RWPE1 (cell line): ENCODE measurements at regions not wholly inside any gene's neighbourhood (a gene's known extent, or its start where the extent isn't known, plus 50 kb on each side); places are given as distances from the start of the nearest gene placed in this dataset.

Source experiments
- CTCF ChIA-PET: fragments of 350-600 bp; sonication (Branson Sonifier 250); formaldehyde crosslinking; extraction: SDS; loops from one replicate; lab custom pipeline; 2021; lab: Yijun Ruan, JAX
- POLR2A ChIA-PET: fragments of 400-600 bp; formaldehyde crosslinking; extraction: SDS; loops from one replicate; lab custom pipeline; 2020; ENCODE audit warnings: antibody characterized with exemption; ENCODE audit not compliant: low non-redundant PET; lab: Yijun Ruan, JAX
- DNase-seq: peaks from one replicate; pipeline ENCODE4 v3.0.0; 2012; ENCODE audit warnings: low spot score
- H3K27ac ChIP-seq: fragments of 450-650 bp; 2 replicates; pipeline ENCODE4 v1.5.1; 2017
- TF ChIP-seq, protein P1 (sequence below): fragments of 450-650 bp; conservative IDR thresholded peaks from 2 replicates; pipeline ENCODE4 v1.5.1; 2017; ENCODE audit warnings: low read depth, mild to moderate bottlenecking

DNA sequence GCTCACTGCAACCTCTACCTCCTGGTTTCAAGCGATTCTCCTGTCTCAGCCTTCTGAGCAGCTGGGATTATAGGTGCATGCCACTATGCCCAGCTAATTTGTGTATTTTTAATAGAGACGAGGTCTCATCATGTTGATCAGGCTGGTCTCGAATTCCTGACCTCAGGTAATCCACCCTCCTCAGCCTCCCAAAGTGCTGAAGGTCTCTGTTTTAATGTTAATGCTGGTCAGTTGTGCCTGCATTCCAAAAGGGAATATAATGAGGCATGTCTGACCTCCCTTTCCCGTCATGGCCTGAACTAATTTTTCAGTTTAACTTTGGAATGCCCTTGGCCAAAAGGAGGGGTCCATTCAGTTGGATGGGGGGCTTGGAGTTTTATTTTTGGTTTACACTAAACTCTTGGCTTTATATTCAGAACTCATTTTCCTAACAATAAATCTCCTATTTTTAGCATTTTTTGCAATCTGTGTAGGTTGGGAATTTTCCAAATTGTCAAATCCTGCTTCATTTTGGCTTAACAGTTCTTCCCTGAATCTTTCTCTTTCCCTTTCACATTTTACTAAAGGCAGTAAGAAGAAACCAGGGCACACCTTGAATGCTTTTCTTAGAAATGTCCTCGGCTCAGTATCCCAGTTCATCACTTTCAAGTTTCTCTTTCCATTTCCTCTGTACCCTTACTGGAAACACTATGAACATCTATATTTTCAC, 1175.5 kb downstream of the MAT2B start:
- CTCF ChIA-PET, result no interaction called here
- no peak for DNase-seq
- POLR2A ChIA-PET, result no interaction called here

DNA sequence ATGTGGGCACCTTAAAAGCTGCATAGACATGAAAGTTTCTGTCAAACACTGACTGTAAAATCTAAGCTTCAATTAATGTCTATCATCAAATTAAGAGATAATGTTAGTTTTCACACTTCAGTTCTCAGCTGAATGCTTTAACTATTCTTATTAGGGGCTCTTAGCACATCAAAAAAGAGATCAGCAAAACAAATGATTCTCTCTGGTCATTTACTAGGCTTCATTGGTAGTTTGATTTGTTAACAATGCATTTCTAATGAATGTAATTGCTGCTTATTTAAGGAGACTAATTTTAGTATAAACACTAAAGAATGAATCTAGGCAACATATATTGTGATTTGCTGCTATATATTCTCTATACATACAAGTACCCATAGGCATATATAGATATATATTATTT, 1182.0 kb downstream of the MAT2B start:
- TF ChIP-seq, protein P1, sequence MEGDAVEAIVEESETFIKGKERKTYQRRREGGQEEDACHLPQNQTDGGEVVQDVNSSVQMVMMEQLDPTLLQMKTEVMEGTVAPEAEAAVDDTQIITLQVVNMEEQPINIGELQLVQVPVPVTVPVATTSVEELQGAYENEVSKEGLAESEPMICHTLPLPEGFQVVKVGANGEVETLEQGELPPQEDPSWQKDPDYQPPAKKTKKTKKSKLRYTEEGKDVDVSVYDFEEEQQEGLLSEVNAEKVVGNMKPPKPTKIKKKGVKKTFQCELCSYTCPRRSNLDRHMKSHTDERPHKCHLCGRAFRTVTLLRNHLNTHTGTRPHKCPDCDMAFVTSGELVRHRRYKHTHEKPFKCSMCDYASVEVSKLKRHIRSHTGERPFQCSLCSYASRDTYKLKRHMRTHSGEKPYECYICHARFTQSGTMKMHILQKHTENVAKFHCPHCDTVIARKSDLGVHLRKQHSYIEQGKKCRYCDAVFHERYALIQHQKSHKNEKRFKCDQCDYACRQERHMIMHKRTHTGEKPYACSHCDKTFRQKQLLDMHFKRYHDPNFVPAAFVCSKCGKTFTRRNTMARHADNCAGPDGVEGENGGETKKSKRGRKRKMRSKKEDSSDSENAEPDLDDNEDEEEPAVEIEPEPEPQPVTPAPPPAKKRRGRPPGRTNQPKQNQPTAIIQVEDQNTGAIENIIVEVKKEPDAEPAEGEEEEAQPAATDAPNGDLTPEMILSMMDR, result no peak
- POLR2A ChIA-PET, result no interaction called here
- CTCF ChIA-PET, result interaction anchor here (0.6 kb wide), 2 partner anchors 221 to 233 kb away, joined by 3 to 5 read pairs; no protein-coding TSS in a partner anchor
- no peak overlapping the region for H3K27ac ChIP-seq
- no peak for DNase-seq

More for the DNA sequence above, 1175.5 kb downstream of the MAT2B start:
- TF ChIP-seq, protein P1, result no peak
- no peak overlapping the region for H3K27ac ChIP-seq

GRCh38 chr5:164688437-164688836, 1183.0 kb downstream of the MAT2B start:
- ChIA-PET CTCF (no interaction called here), POLR2A (no interaction called here)
- DNase-seq, result no peak
- H3K27ac ChIP-seq, result no peak overlapping the region
- TF ChIP-seq, protein P1, result no peak

- ChIA-PET POLR2A (no interaction called here), CTCF (no interaction called here)
- TF ChIP-seq, protein P1, result no peak
Measured at GRCh38 chr5:164708831-164709230, 1203.4 kb downstream of the MAT2B start.

DNA sequence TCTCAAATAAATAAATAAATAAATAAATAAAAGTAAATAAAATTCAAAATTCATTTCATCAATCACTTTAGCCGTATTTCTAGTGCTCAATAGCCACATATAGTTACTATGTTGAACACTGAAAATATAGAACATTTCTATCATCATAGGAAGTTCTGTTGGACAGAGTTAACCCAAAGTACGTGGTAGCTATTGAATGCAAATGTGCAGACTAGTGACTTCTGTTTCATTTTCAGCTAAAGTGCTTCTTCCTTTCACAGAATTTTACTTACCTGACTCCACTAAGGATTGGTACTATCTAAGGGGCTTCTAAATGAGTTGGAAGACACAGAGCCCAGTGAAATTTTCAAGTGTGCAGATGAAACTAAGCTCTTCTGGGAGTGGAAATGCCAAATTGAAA, 1208.3 kb downstream of the MAT2B start:
- TF ChIP-seq, protein P1, result no peak
- ChIA-PET POLR2A (no interaction called here), CTCF (interaction anchor here (0.6 kb wide), 1 partner anchor 18 kb away, joined by 3 read pairs; no protein-coding TSS in a partner anchor)
- DNase-seq, result no peak
- H3K27ac ChIP-seq, result no peak overlapping the region

More at GRCh38 chr5:164708831-164709230, 1203.4 kb downstream of the MAT2B start:
- H3K27ac ChIP-seq, result no peak overlapping the region
- DNase-seq, result no peak

DNA sequence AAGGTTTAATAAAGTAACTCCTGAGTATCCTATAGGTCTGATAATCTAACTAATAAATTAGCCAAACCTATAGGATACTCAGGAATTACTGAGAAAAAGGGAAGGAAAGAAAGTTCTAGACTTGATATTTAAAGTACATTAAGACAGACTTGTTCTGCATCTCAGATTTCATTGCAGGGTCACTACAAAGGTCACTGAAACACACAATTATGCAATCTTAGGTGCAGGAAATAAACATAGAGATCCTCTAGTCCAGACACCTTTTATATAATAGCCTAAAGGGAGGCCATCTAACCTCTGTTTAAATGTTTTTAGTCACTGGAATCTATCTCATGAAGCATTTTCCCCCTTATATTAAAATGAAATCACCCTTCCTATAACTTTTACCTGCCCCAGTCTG, 1215.7 kb downstream of the MAT2B start:
- no peak for DNase-seq
- POLR2A ChIA-PET, result no interaction called here
- CTCF ChIA-PET, result no interaction called here
- TF ChIP-seq, protein P1, result no peak
- no peak overlapping the region for H3K27ac ChIP-seq
